ENCODE measurements at regions not wholly inside any gene's neighbourhood (a gene's known extent, or its start where the extent isn't known, plus 50 kb on each side); places are given as distances from the start of the nearest gene placed in this dataset.

DNA sequence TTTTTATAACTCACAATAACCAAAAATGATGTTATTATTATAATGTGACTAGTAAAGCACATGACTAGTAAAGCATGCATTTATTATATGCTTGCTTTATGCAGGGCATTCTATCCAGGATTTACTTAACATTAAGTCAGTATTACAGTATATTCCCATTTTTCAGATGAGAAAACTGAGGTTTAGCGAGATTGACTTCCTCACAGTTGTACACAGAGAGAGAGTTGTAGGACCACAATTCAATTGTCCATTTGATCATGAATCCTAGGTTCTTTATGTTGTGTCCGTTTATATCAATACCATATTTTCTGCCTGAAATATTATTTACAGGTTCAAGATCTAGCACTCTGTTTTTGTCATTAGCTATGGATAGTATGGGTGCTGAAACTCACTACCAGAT, 301.5 kb downstream of the PRL start:
- TF ChIP-seq, protein P1, sequence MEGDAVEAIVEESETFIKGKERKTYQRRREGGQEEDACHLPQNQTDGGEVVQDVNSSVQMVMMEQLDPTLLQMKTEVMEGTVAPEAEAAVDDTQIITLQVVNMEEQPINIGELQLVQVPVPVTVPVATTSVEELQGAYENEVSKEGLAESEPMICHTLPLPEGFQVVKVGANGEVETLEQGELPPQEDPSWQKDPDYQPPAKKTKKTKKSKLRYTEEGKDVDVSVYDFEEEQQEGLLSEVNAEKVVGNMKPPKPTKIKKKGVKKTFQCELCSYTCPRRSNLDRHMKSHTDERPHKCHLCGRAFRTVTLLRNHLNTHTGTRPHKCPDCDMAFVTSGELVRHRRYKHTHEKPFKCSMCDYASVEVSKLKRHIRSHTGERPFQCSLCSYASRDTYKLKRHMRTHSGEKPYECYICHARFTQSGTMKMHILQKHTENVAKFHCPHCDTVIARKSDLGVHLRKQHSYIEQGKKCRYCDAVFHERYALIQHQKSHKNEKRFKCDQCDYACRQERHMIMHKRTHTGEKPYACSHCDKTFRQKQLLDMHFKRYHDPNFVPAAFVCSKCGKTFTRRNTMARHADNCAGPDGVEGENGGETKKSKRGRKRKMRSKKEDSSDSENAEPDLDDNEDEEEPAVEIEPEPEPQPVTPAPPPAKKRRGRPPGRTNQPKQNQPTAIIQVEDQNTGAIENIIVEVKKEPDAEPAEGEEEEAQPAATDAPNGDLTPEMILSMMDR (IDR thresholded peaks at IDR 0.05), result no peak
- TF ChIP-seq ZC3H11A (IDR thresholded peaks at IDR 0.05) (no peak), ZFP36 (IDR thresholded peaks at IDR 0.05; ENCODE audit: borderline replicate concordance, partially characterized antibody) (no peak), POLR2A (IDR thresholded peaks at IDR 0.05; ENCODE audit: low read length) (no peak)

Measured in A549 (cell line).